Epithelial cell of proximal tubule (primary cell): ENCODE measurements at regions not wholly inside any gene's neighbourhood (a gene's known extent, or its start where the extent isn't known, plus 50 kb on each side); places are given as distances from the start of the nearest gene placed in this dataset.

Experiments used
- DNase-seq: peaks from one replicate; pipeline ENCODE4 v3.0.0-alpha.2; 2011; ENCODE audit warnings: low read depth
- H3K4me3 ChIP-seq: 2 replicates; pipeline ENCODE4 v1.5.1; 2011; ENCODE audit warnings: low read depth, mild to moderate bottlenecking, low read length
- TF ChIP-seq, protein P1 (sequence below): conservative IDR thresholded peaks from 2 replicates; pipeline ENCODE4 v1.5.1; 2012; ENCODE audit warnings: low read depth, mild to moderate bottlenecking, low read length

DNA sequence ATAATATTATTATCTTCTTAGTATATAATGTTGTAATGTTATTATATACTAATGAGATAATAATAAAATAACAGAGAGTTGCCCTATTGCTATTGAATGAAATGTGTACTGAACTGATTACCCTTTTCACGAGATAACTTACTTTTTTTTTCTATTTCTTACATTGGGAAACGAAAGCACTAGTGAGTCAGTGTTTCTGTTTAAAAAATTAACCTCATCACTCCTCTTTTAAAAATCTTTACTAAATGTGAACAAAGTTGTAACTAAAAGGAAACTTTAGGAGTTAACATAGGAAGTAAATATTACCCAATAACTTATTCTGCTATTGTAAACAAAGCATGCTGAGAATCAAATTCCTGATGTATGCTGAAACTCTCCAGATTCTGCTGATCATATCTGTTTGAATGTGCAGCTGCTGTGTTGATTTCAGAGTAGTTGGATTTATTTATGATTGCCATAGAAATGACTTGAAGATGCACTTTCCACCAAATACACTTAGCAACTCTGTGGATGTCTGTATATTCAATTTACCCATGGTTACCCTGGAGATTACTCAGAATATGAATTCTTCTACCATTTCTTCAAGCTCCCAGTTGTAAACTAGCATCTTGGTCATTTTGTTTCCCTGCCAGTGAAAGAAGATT, 523.4 kb downstream of the TENT5A start:
- DNase-seq: no peak
- TF ChIP-seq, protein P1, sequence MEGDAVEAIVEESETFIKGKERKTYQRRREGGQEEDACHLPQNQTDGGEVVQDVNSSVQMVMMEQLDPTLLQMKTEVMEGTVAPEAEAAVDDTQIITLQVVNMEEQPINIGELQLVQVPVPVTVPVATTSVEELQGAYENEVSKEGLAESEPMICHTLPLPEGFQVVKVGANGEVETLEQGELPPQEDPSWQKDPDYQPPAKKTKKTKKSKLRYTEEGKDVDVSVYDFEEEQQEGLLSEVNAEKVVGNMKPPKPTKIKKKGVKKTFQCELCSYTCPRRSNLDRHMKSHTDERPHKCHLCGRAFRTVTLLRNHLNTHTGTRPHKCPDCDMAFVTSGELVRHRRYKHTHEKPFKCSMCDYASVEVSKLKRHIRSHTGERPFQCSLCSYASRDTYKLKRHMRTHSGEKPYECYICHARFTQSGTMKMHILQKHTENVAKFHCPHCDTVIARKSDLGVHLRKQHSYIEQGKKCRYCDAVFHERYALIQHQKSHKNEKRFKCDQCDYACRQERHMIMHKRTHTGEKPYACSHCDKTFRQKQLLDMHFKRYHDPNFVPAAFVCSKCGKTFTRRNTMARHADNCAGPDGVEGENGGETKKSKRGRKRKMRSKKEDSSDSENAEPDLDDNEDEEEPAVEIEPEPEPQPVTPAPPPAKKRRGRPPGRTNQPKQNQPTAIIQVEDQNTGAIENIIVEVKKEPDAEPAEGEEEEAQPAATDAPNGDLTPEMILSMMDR: no peak
- no peak overlapping the region for H3K4me3 ChIP-seq

DNA sequence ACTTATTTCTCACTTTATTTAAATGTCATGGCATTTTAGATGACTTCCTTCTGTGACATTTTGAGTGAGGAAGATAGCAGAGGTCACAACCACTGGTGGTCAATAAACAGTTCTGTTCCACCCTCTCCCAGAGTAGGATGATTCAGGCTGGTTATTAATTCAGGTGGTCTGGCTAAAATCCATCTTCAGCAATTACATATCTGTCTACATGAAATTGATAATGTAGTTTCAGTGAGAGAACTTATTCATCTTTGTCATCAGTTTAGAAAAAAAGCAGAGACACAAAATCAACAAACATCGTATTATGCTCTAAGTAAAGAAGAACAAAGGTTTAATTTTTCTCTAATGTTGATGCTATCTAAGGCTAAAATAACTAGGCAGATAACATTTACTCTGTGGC, 525.5 kb downstream of the TENT5A start:
- TF ChIP-seq, protein P1: no peak
- DNase-seq: no peak
- H3K4me3 ChIP-seq: no peak overlapping the region

DNA sequence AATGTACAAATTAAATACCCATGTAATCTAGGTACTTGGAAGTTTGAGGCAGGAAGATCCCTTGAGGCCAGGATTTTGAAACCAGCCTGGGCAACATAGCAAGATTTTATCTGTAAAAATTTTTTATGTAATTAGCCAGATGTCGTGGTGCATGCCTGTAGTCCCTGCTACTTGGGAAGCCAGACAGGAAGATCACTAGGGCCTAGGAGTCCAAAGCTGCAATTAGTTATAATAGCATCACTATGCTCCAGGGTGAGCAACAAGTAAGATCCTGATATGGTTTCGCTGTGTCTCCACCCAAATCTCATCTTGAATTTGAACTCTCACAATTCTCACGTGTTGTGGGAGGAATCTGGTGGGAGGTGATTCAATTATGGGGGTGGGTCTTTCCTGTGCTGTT, 535.8 kb downstream of the TENT5A start:
- DNase-seq: no peak

DNA sequence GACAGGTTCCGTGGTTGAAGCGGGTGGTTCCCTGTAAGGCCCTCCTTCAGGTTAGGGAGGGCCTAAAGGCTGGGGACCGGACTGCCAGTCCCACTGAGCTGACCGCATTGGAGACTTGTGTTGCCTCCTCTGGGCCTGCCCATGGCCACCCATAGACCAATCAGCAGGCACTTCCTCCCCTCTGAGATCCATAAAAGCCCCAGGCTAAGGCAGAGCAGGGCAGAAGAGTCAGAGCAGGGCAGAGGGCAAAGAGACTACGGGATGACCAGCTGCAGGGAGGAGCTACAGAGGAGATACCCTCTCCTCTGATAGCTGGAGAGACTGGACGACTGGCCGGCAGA, 537.4 kb downstream of the TENT5A start:
- TF ChIP-seq, protein P1: no peak
- H3K4me3 ChIP-seq: no peak overlapping the region
- DNase-seq: no peak

More for the DNA sequence above, 535.8 kb downstream of the TENT5A start:
- TF ChIP-seq, protein P1: no peak
- H3K4me3 ChIP-seq: no peak overlapping the region

DNA sequence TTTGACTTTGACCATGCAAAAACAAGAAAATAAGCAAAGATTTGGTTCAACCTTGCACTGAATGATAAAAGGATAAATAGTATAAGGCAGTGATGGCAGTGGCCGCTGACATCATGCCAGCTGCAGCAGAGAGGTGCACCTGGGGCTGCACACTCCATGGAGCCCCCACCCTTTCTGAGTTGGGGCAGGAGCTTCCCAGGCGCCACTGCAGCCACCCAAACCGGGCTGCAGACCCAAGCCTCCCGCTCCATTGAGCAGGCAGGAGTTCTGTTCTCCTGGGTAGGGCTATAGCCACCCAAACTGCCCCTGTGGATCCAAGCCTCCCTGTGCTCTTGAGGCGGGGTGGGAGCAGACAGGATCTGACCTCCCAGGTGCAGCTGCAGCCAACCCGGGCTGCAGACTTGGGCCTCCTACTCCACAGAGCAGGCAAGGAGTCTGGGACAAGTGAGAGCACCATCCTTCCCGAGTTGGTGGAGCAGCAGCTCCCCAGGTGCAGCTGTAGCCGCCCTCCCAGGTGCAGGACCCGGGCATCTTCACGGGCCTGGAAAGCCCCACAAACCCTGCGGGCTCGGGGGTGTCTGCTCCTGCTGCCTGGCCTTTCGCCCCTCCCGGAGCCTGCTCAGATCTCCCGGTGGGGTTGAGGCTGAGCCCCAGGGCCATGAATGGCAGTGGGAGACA, 537.9 kb downstream of the TENT5A start:
- H3K4me3 ChIP-seq: no peak overlapping the region
- TF ChIP-seq, protein P1: no peak
- no peak for DNase-seq

DNA sequence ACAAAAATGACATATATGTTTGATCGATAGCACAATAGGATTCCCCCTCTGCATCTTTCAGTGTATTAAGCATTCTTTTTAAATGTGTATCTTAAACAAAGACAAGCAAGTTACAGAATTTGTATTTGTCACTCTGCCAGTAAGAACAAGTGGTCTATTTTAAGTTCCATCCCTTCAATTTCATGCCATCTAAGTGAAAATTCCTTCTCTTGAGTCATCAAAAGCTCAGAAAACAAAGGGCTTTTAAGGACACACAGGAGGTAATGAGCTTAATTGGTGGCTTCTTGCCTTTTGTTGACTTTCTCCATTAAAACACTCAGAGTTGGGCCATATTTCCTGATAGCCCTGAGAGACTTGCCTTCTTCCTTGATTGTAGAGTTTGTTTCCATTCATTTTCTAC, 547.8 kb downstream of the TENT5A start:
- H3K4me3 ChIP-seq: no peak overlapping the region
- TF ChIP-seq, protein P1: no peak
- no peak for DNase-seq

DNA sequence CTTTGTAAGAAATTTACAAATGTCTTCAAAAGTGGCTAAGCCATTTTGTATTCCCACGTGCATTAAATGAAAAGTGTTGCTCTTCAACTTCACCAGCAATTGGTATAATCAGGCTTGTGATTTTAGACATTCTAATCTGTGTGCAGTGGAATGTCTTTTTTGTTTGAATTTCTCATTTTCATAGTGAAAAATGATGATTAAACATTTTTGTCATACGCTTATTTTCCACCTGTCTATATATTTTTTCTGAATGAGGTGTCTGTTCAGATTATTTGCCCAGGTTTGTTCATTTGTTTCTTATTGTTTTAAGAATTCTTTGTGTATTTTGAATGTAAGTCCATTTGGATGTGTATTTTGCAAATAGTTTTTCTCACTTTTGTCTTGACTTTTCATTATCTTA, 558.1 kb downstream of the TENT5A start:
- no peak overlapping the region for H3K4me3 ChIP-seq
- DNase-seq: no peak
- TF ChIP-seq, protein P1: no peak
